HG02798 (cell line): ENCODE measurements at regions not wholly inside any gene's neighbourhood (a gene's known extent, or its start where the extent isn't known, plus 50 kb on each side); places are given as distances from the start of the nearest gene placed in this dataset.

Experiments
- ATAC-seq: cut with Tn5 transposase; IDR thresholded peaks from one replicate; pipeline ENCODE4 v1.9.1; 2021; ENCODE audit warnings: mild to moderate bottlenecking; ENCODE audit not compliant: unreplicated experiment, poor library complexity

DNA sequence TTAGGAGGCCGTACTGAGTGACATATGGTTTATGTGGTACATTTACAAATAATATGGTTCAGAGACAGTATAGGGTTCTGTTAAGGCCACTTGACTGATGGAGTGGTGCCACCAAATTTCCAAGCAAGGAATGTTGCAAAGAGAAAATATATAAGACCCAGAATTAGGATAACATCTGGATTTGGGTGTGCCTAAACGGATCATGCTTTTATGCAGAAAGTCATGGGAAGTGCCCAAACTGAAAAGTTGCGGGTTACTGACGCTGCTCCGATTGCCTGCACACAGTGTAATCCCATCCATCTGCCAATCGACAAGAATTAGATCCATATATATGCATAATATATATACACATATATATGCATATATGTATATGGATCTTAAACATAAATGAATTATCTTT lies 138.4 kb upstream of the DCN start:
- ATAC-seq: no peak

DNA sequence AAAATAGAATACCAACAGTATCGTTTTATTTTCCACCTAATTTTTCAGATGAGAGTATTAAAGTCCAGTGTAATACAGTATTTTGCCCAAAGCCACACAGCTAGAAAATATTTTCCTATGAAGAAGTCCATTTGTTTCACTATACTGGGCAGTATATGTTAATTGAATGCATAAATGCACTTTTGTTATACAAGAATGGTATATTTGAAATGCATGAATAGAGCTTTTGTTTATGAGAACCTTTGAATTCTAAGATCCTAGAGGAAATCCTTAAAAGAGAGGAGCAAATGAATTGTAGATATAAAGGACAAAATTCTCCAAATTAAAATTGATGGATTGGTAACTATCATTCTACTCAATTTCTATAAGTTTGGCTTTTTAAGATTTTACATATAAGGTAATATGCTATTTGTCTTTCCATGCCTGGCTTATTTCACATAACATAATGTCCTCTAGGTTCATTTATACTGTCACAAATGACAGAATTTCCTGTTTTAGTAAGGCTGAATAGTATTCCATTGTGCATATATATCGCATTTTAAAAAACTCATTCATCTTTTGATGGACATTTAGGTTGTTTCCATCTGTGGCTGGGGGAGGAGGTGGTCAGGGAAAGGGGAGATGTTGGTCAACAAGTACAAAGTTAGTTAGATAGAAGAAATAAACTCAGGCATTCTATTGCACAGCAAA lies 136.6 kb upstream of the DCN start:
- ATAC-seq: no peak

DNA sequence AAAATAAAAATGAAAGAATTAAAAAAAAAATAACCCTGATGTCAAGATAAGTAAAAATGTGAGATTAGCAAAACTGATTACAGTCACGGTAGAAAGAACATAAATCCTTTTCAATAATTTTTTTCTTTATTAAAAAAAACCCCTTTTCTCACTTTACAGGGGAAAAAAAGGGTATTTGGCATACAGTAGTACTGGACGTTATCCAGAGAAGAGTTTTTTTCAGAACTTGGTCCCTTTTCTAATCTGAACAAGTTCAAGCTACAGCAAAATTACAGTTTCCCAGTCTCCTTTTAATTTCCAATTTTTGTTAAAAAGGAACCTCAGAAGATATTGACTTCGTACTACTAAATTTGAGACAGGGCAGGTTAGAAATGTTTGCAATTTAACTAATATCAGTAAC lies 134.7 kb upstream of the DCN start:
- ATAC-seq: no peak

DNA sequence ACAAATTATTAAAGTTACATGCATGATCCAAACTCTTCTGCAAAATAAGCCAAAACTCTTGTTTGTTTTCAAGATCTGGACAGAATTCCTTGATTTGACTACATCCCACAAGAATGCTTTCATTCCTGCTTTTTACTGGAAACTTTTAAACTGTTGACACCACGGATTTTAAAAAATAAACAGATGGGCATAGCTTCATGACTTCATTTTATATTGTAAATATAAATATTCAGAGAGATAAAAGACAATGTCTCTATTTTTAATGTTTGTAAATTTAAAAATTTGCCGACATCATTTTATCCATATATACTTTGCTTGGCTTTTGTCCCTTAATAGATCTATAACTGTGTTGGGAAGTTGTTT lies 134.3 kb upstream of the DCN start:
- ATAC-seq: no peak

DNA sequence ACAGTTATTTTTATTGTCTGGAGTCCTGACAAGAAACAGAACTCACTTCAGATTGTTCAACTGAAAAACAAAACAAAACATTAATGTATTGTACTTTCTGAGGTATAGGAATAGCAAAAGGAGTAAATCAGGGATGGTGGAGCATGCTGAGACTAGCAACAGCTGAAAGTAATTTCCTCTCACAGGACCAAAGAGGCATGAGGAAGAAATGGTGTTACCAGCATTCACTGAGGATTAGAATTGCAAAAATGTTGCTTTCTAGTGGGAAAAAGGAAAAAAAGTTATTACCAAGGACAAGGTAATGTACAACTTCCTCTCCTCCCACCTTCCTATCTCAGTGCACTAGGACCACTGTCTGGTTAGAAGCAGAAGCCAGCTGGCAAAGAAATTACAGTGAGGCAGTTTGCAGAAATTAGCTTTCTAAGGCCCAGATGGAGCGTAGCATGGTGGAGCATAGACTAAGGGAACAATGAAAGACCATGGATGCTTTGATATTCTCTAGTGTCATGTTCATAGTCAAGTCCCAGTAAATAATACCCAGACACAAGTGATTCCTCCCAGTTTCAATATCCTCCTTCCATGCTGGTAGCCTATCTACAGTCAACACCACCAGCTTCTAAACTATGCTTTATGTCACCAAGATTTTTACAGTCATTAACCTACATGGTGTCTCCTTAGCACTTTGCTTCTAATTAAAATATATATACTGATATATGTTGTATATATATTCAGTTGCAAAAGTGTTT lies 133.7 kb upstream of the DCN start:
- no peak for ATAC-seq

DNA sequence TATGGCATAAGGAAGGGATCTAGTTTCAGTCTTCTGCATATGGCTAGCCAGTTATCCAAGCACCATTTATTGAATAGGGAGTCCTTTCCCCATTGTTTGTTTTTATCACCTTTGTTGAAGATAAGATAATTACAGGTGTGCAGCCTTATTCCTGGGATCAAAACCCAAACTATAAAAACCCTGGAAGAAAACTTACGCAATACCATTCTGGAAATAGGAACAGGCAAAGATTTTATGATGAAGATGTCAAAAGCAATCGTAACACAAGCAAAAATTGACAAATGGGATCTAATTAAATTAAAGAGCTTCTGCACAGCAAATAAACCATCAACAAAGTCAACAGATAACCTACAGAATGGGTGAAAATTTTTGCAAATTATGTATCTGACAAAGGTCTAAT lies 128.5 kb upstream of the DCN start:
- ATAC-seq: no peak

DNA sequence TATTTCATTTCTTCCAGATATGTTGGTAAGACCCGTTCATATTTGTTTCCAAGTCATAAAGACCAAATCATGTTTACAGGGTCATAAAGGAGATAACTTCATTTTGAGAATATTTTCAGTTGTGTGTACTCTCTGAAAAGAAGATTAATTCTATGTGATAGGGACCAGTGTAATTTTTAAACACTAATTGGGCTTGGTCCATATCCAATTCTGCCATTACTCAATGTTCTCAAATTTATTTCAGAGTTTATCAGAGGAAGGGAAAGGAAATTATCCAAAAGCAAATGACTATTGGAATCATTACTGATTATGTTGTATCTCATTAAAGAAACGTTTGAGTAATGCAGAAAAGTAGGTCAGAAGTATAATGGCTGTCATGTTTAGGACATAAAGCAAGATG lies 126.8 kb upstream of the DCN start:
- no peak for ATAC-seq

DNA sequence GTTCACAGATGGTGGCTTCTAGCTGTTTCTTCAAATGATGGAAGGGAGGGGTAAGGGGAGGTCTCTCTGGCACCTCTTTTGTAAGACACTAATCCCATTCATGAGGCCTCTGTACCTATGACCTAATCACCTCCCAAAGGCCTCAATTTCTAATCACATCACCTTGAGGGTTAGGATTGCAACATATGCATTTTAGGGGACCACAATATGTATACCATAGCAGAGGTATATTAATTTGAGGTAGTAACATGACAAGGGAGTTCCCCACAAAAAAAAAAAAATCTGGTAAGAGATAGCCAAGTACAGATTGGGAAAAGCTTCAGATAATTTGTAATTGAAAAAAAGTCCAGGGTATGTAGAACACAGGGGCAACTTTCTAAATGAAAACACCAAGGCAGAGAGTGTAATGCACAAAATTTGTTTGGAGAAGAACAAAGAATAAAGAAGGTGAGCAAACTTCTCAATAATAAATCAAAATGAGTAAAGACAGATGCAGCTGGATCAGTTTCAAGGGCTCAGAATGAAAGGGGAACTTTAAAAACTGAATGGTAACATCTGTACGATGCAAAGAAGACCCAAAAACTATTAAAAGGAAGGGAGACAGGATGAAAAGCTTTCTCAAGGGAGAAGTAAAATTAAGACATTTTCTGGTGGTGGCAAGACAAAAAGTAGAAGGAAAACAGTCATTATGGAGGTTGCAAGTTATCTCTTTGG lies 125.5 kb upstream of the DCN start:
- ATAC-seq: no peak

DNA sequence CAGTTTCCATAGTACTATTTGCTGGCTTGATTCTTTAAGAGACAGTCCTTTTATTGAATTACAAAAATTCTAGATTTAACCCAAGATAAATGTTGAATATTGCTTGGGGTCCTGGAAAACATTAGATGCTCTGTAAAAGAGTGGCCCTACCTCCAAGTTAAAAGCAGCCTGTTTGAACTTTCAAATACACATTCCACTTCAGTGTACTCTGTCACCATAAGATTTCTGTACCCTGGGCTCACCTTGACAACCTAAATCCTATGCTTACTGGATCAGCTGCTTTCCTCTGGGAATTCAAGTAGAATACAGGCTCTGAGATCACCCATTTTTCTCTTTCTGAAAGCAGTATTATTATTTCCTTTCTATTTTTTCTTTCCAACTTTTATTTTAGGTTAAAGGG lies 107.7 kb upstream of the DCN start:
- ATAC-seq: no peak

DNA sequence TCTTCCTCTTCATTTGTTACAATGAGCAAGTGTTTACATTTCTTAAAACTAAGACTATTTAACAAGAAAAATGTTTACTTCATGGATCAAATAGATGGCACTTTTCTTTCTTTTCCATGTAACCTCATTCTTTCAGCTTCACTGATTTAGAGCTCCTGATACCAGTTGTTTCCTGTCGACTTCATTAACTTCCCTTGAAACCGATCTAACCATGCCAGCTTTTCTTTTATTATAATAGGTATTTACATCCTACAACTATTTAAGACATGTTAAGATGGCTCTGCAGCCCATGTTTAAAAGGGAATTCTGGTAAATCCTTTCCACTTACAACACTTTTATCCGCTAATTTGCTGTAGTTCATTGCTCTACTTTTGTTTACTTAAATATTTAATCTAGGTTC lies 107.3 kb upstream of the DCN start:
- no peak for ATAC-seq

DNA sequence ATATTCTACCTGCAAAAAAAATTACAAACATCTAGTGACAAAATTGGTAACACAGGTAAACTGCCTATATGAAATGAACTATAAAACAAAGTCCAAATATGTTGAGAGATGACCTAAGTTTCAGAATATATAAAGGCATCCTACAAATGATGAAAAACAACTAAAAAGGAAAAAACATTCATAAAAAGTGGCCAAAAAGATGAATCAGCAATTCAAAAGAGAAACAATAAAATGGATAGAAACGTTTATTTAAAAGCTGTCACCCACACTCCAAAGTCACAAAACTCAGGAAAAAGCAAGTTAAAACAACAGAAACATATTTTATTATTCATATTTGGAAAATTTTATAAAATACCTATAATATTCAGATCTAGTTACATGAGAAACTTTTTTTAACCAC lies 106.5 kb upstream of the DCN start:
- no peak for ATAC-seq

DNA sequence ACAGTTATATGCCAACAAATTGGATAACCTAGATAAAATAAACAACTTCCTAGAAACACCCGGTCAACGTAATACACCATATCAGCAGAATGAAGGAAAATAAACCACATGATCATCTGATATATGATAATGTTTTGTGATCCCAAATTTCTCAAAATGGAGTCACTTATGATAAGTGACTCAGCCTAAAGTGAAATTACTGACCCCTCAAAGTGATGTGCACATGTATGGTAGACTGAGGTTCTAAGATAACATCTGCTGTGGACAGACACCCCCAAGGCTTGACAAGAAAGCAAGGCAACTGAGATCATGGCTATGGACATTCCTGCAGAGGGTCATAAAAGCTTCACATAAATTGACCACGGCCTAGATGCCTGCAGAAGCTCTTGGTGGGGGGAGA lies 105.1 kb upstream of the DCN start:
- ATAC-seq: no peak

DNA sequence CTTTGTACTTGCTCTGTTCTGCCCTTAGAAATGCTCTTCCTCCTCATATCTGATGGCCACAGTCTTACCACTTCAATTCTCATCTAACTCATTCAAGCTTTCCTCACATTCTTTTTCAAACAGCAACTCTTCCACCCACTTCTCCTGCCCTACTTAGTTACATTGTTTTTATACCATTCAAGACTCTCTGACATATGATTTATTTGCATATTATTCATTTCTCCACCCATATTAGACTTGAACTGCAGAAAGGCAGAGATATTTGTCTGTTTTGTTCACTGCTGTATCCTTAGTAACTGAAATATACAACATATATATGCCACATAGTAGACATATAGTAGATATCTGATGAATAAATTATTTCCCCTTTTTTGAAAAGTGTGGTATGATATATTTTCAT lies 95.5 kb upstream of the DCN start:
- no peak for ATAC-seq

DNA sequence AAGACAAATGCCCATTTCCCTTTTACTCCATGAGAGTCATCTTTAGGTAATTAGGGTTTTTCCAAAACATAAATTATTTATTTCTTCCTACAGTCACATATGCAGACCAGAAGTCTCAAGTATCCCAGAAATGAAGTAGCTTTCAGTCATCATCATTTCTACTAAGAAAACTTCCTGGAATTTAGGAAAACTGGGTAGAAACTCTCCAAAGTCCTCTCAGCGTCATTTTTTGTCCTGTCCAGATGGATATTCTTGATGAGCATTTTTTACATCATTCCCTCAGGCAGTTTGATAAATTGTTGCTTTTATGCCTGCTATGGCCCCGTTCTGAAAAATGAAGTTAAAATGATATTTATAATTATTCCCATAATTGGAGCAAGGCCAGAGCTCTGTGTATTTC lies 93.9 kb upstream of the DCN start:
- ATAC-seq: no peak

DNA sequence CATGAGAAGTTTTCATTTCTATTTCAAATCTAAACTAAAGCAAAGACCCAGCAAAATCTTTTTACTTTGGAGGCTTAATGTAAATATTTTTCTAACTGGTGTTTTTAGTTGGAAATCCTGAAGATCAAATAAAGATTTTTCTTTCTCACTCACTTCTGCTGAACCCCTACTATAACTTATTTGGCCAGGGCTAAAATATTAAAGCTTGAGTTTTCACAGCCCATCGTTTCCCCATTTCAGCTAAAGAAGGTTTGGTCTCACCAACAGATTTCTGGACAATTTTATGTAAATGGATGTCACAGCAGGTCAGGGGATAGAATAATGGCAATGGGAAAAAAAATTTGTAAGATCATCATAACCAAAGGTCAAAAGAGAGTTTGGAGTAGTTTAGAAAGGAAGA lies 92.7 kb upstream of the DCN start:
- ATAC-seq: no peak

DNA sequence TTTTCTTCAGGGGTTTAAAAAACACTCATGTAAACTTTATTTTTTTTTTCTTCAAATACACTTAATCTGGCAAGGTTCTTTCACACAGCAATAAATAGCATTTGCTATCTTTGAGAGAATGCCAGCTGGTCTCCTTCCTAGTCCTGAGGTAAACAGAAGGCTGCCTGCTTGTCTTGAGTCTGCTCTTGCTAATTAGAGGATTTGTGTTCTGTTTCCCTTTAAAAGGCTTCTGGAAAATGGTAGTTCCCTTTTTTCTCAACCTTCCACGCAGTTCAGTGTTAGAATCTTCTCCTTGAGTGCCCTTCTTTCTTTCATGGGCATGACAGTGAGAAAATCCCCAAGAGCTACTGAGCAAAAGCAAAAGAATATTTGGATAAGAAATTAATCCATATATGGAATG lies 92.3 kb upstream of the DCN start:
- no peak for ATAC-seq

DNA sequence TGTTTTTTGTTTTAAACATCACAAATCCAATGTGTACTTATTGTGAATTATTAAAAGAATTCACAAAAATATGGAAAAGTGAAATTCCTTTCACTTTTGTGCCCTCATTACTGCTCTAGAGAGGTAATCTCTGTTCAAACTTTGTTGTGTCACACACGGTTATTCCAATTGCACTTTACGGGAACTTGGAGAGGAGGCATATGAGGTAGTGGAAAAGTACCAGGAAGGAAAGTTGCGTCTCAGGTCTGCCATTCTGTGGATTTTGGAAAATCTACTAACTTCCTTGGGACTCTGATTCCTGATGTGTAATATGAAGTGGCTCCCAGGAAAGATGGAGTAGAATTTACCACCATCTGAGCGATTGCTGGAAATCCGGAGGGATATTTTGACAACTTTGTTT lies 90.9 kb upstream of the DCN start:
- ATAC-seq: no peak

DNA sequence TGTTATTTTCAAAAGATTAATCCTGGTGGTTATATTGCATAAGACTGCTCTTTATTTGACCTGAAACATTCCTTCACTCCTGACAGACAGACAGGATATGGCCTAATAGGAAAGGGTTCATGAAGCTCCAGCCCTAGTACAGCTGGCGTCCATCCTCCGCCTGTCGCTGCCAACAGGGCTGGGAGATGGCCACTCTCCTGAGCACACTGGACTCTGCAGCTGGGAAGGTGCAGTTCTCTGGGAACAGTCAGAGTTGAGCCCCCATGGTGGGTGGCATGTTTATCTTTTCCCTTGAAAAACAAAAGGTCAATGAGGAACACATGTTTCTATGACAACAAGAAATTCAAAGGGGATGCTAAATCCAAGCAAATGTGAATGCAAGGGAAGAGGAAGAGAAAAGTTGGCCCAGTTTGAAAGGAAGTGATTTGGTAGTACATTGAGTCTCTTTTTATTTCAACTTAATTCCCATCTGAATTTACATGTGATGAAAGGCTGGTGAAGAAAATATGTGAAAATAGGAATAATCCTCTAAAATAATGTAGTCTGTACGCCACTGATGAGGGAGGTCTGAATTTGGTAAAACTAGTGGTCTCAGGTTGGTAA lies 89.9 kb upstream of the DCN start:
- ATAC-seq: no peak

DNA sequence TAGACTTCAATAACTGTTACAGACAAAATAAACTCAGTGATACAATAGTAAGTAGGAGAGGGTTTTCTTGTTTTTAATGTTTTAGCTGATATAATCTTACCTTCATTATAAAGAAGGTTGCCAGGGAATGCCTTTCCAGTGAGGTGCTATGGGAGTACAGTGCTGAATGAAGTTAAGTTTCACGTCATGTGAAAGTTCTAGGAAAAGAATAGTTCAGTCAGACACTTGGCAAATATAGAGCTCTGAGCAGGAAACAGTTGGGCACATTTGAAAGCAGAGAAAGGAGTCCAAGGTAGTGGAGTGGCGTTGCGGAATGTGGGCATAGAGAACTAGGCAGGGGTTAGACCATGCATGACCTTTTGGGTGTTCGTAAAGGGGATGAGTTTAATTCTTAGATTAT lies 88.6 kb upstream of the DCN start:
- ATAC-seq: no peak

DNA sequence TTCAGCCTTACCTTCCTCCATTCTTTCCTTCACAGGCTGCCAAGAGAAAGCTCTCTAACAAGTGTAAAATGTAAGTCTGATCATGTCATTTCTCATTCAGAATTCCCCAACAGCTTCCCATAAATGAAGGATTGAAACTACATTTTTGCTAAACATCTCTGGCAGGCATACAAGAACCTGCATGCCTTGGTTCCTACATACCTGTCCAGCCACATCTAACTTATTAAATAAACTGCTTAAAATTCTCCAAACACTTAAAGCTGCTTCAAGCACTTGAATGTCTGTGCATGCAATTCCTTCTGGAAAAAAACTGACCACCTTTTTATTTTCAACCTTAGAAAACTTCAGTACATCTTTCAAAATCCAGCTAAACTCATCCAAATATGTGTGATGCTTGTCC lies 84.4 kb upstream of the DCN start:
- no peak for ATAC-seq

DNA sequence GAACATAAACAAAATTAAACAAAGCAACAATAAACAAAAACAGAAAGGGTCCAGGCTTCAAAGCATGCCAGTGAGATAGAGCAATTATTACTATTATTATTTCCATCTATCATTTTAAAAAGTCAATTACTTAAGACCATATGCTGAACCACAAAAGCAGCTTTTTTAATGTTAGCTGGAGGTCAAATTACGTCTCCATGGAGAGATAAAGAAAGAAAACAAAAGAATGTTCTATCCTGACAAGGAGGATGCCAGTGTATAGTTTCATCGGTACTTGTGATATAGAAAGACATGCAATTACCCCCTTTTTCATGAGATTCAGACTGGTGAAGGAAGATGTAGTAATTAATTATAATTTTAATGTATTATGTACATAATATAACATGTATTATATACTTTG lies 81.6 kb upstream of the DCN start:
- no peak for ATAC-seq
